ENCODE measurements at regions not wholly inside any gene's neighbourhood (a gene's known extent, or its start where the extent isn't known, plus 50 kb on each side); places are given as distances from the start of the nearest gene placed in this dataset.

- Histone ChIP-seq H3K27ac (ENCODE audit: control insufficient read depth, insufficient read depth) (no peak overlapping the region), H3K4me2 (ENCODE audit: control insufficient read depth, insufficient read depth) (no peak overlapping the region), H3K4me3 (no peak overlapping the region), H3K9me3 (replicated peaks; ENCODE audit: control insufficient read depth, insufficient read depth, low read length) (no peaks in the 10 kb centered on the region), H4K20me1 (ENCODE audit: control insufficient read depth, insufficient read depth) (no peaks in the 10 kb centered on the region), H3K36me3 (ENCODE audit: control insufficient read depth in 2 of 2, insufficient read depth in 2 of 2, low read length in 1 of 2) (no peaks in the 10 kb centered on the region), H3K79me2 (ENCODE audit: control insufficient read depth, insufficient read depth, low read length) (no peaks in the 10 kb centered on the region), H3K27me3 (replicated peaks in 1 of 2; ENCODE audit: control insufficient read depth in 2 of 2, insufficient read depth in 2 of 2, low read length in 1 of 2) (no peaks in the 10 kb centered on the region), H3K9ac (ENCODE audit: control insufficient read depth, insufficient read depth, low read length) (no peak overlapping the region), H2AFZ (ENCODE audit: control insufficient read depth, low read depth, low read length) (no peak overlapping the region), H3K4me1 (ENCODE audit: control insufficient read depth, insufficient read depth, low read length) (no peaks in the 10 kb centered on the region)
- BruUV-seq (replicated peaks): no TSS peak
- intact Hi-C loops (cut with micrococcal nuclease; ENCODE audit: unreplicated experiment): no loop called here
- no peak for DNase-seq (ENCODE audit: low read depth, low spot score)
- CTCF ChIA-PET: no interaction called here
- SMC1A ChIA-PET (ENCODE audit: uncharacterized antibody, unreplicated experiment): no interaction called here
- in situ Hi-C loops (cut with MboI): no loop called here
- TF ChIP-seq CHD1 (IDR thresholded peaks at IDR 0.05; ENCODE audit: low read depth, low read length) (no peak), BCL3 (IDR thresholded peaks at IDR 0.05; ENCODE audit: borderline replicate concordance, insufficient read depth, low read depth, low read length, poor library complexity, severe bottlenecking) (no peak), E2F4 (IDR thresholded peaks at IDR 0.05; ENCODE audit: low read depth, low read length) (no peak), MAX (IDR thresholded peaks at IDR 0.05; ENCODE audit: low read depth, low read length) (no peak), CBFB (IDR thresholded peaks at IDR 0.05; ENCODE audit: low read depth) (no peak), JUNB (IDR thresholded peaks at IDR 0.05) (no peak), CEBPB (IDR thresholded peaks at IDR 0.05; ENCODE audit: borderline replicate concordance in 1 of 2, low read depth in 2 of 2, low read length in 2 of 2) (no peak), CREB1 (IDR thresholded peaks at IDR 0.05; ENCODE audit: low read depth) (no peak), ZNF687 (IDR thresholded peaks at IDR 0.05) (no peak), NR2C1 (IDR thresholded peaks at IDR 0.05) (no peak), NBN (IDR thresholded peaks at IDR 0.05) (no peak), ASH2L (IDR thresholded peaks at IDR 0.05; ENCODE audit: borderline replicate concordance, low read depth) (no peak), MLLT1 (IDR thresholded peaks at IDR 0.05) (no peak), EED (IDR thresholded peaks at IDR 0.05; ENCODE audit: low read depth) (no peak)
- ATAC-seq: no peak
- no peak for FAIRE-seq
- POLR2A ChIA-PET: no interaction called here
- RAD21 ChIA-PET (ENCODE audit: unreplicated experiment): no interaction called here
Measured at GRCh38 chr6:98633886-98634285, 200.5 kb upstream of the POU3F2 start.

Data from GM12878 (cell line).